OCI-LY7 (cell line): ENCODE measurements at regions not wholly inside any gene's neighbourhood (a gene's known extent, or its start where the extent isn't known, plus 50 kb on each side); places are given as distances from the start of the nearest gene placed in this dataset.
A peak's percentile ranks its signal among the peaks of the same experiment; 100 is the strongest.

Source experiments
- BruUV-seq: library from RNA; stranded (reverse); fragments of 400-500 nt; replicated peaks from 2 replicates; lab custom pipeline; 2021; lab: Mats Ljungman, UMichigan
- CTCF ChIA-PET: fragments of 300-600 bp; sonication (Branson Sonifier 250); formaldehyde crosslinking; loops from one replicate; lab custom pipeline; 2022; ENCODE audit warnings: antibody characterized with exemption; ENCODE audit not compliant: unreplicated experiment; lab: Charles Lee
- POLR2A ChIA-PET: fragments of 300-600 bp; sonication (Branson Sonifier 250); formaldehyde crosslinking; loops from one replicate; lab custom pipeline; 2022; ENCODE audit warnings: antibody characterized with exemption; lab: Charles Lee
- DNase-seq: peaks from one replicate; pipeline ENCODE4 v3.0.0-alpha.2; 2015; ENCODE audit warnings: low spot score
- H2AFZ ChIP-seq: fragments of 200-600 bp; sonication (generic), shearing (Covaris generic); 2 replicates; pipeline ENCODE4 v1.6.1; 2014; ENCODE audit warnings: mild to moderate bottlenecking, antibody characterized with exemption, low read length, moderate library complexity
- H3K27ac ChIP-seq: fragments of 200-600 bp; sonication (generic); 2 replicates; pipeline ENCODE4 v1.5.1; 2014; ENCODE audit warnings: mixed run types, low read depth, mild to moderate bottlenecking, moderate library complexity, low read length, inconsistent platforms; ENCODE audit not compliant: poor library complexity, severe bottlenecking
- H3K36me3 ChIP-seq: fragments of 200-600 bp; sonication (generic); 2 replicates; pipeline ENCODE4 v1.6.1; 2014; ENCODE audit warnings: mild to moderate bottlenecking, antibody characterized with exemption, low read length, moderate library complexity, mixed read lengths; ENCODE audit not compliant: insufficient read depth
- H3K4me1 ChIP-seq: fragments of 200-600 bp; sonication (generic); 2 replicates; pipeline ENCODE4 v1.5.1; 2014; ENCODE audit warnings: mild to moderate bottlenecking, low read length; ENCODE audit not compliant: insufficient read depth, poor library complexity, severe bottlenecking
- H3K4me2 ChIP-seq: fragments of 200-600 bp; sonication (generic); 2 replicates; pipeline ENCODE4 v1.6.1; 2014; ENCODE audit warnings: mild to moderate bottlenecking, low read length
- H3K4me3 ChIP-seq: fragments of 200-600 bp; sonication (generic); 2 replicates; pipeline ENCODE4 v1.5.1; 2014; ENCODE audit warnings: mild to moderate bottlenecking, low read depth, low read length; ENCODE audit not compliant: poor library complexity, severe bottlenecking
- H3K79me2 ChIP-seq: fragments of 200-600 bp; sonication (generic); 2 replicates; pipeline ENCODE4 v1.6.1; 2016; ENCODE audit warnings: low read depth, mild to moderate bottlenecking, low read length, moderate library complexity, mixed read lengths; ENCODE audit not compliant: insufficient read depth
- H3K9me2 ChIP-seq: fragments of 200-600 bp; sonication (generic); 2 replicates; pipeline ENCODE4 v1.6.1; 2016; ENCODE audit warnings: mild to moderate bottlenecking, low read length, mixed read lengths; ENCODE audit not compliant: insufficient read depth
- H3K9me3 ChIP-seq: fragments of 200-600 bp; sonication (generic); 2 replicates; pipeline ENCODE4 v1.6.1; 2014; ENCODE audit warnings: mild to moderate bottlenecking, mixed run types, low read length, mixed read lengths
- H4K20me1 ChIP-seq: fragments of 200-600 bp; sonication (generic); 2 replicates; pipeline ENCODE4 v1.6.1; 2014; ENCODE audit warnings: mild to moderate bottlenecking, antibody characterized with exemption, low read length, moderate library complexity, mixed read lengths; ENCODE audit not compliant: insufficient read depth
- EZH2phosphoT487 ChIP-seq: fragments of 200-600 bp; sonication (generic); IDR thresholded peaks from 2 replicates; pipeline ENCODE4 v1.6.1; 2018; ENCODE audit warnings: low read depth, borderline replicate concordance, mild to moderate bottlenecking, mixed run types, antibody characterized with exemption, low read length, moderate library complexity, mixed read lengths
- intact Hi-C: fragments of 100-400 bp; cut with micrococcal nuclease; formaldehyde crosslinking; loops from one replicate; pipeline ENCODE4 v1.10.0; 2022; ENCODE audit not compliant: unreplicated experiment
- TF ChIP-seq, protein P1 (sequence below): fragments of 200-600 bp; sonication (generic); conservative IDR thresholded peaks from 2 replicates; pipeline ENCODE4 v1.5.1; 2014; ENCODE audit warnings: mild to moderate bottlenecking, antibody characterized with exemption, low read length, moderate library complexity, mixed read lengths

DNA sequence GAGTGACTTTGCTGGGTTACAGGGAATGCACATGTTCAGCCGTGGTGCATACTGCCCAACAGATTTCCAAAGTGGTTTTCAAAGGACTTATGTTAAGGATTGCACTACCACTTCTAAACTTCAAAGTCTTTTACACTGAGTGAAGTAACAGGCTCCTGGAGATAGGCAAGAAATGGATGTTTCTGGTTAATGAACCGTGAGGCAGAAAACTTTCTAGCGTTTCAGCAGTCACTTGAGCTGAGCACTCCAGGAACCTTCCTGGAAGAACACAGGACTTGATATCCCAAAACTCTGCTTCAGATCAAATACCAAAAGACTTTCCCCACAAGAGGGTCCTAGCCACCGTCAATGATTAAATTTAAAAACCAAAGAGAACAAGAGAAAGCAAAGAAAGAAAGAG lies 74.3 kb upstream of the ATP1A1 start:
- Histone ChIP-seq H4K20me1 (no peaks in the 10 kb centered on the region), H3K4me3 (no peak overlapping the region), H3K4me2 (no peak overlapping the region), H3K36me3 (no peaks in the 10 kb centered on the region; the same call in 1 of the 2 replicates), H3K27ac (no peak overlapping the region), H3K79me2 (no peaks in the 10 kb centered on the region), H3K9me2 (no peaks in the 10 kb centered on the region), H2AFZ (no peak overlapping the region), H3K9me3 (peaks cover 14% of the 10 kb centered on the region; the same call in 1 of the 2 replicates), H3K4me1 (no peaks in the 10 kb centered on the region)
- CTCF ChIA-PET = no interaction called here
- DNase-seq = no peak
- intact Hi-C loops = no loop called here
- POLR2A ChIA-PET = no interaction called here
- no TSS peak for BruUV-seq
- TF ChIP-seq, protein P1, sequence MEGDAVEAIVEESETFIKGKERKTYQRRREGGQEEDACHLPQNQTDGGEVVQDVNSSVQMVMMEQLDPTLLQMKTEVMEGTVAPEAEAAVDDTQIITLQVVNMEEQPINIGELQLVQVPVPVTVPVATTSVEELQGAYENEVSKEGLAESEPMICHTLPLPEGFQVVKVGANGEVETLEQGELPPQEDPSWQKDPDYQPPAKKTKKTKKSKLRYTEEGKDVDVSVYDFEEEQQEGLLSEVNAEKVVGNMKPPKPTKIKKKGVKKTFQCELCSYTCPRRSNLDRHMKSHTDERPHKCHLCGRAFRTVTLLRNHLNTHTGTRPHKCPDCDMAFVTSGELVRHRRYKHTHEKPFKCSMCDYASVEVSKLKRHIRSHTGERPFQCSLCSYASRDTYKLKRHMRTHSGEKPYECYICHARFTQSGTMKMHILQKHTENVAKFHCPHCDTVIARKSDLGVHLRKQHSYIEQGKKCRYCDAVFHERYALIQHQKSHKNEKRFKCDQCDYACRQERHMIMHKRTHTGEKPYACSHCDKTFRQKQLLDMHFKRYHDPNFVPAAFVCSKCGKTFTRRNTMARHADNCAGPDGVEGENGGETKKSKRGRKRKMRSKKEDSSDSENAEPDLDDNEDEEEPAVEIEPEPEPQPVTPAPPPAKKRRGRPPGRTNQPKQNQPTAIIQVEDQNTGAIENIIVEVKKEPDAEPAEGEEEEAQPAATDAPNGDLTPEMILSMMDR = no peak
- no peak for TF ChIP-seq EZH2phosphoT487

- Histone ChIP-seq H3K79me2 (no peaks in the 10 kb centered on the region), H4K20me1 (no peaks in the 10 kb centered on the region), H3K27ac (no peak overlapping the region), H3K4me1 (no peaks in the 10 kb centered on the region), H3K9me2 (no peaks in the 10 kb centered on the region), H3K4me3 (no peak overlapping the region), H2AFZ (peak overlapping the region; percentile 36), H3K36me3 (no peaks in the 10 kb centered on the region; the same call in 1 of the 2 replicates), H3K4me2 (no peak overlapping the region), H3K9me3 (peaks cover 16% of the 10 kb centered on the region; the same call in 1 of the 2 replicates)
- no TSS peak for BruUV-seq
- ChIA-PET POLR2A (interaction anchor here (0.6 to 0.9 kb wide), 2 partner anchors 65 to 1584 kb away, joined by 3 to 4 read pairs; no protein-coding TSS in a partner anchor), CTCF (no interaction called here)
- no peak for TF ChIP-seq EZH2phosphoT487
- TF ChIP-seq, protein P1 = no peak
- DNase-seq = no peak
- intact Hi-C loops = no loop called here
These were observed 73.8 kb upstream of the ATP1A1 start for GRCh38 chr1:116299248-116299647.

GRCh38 chr1:116302281-116302680 lies 70.8 kb upstream of the ATP1A1 start:
- no peak overlapping the region for H3K27ac ChIP-seq
- no peaks in the 10 kb centered on the region for H3K79me2 ChIP-seq
- no TSS peak for BruUV-seq
- intact Hi-C loops = no loop called here
- H4K20me1 ChIP-seq = no peaks in the 10 kb centered on the region
- H3K4me2 ChIP-seq = no peak overlapping the region
- no peaks in the 10 kb centered on the region; the same call in 1 of the 2 replicates for H3K36me3 ChIP-seq
- no peak for TF ChIP-seq EZH2phosphoT487
- TF ChIP-seq, protein P1 = no peak
- CTCF ChIA-PET = interaction anchor here (0.9 kb wide), 1 partner anchor 12 kb away, joined by 3 read pairs; no protein-coding TSS in a partner anchor
- peaks cover 5% of the 10 kb centered on the region for H3K4me1 ChIP-seq
- no peak overlapping the region for H2AFZ ChIP-seq
- H3K4me3 ChIP-seq = no peak overlapping the region
- no peaks in the 10 kb centered on the region for H3K9me2 ChIP-seq
- H3K9me3 ChIP-seq = peaks cover 30% of the 10 kb centered on the region; the same call in 1 of the 2 replicates
- POLR2A ChIA-PET = interaction anchor here (0.7 to 1.6 kb wide), 3 partner anchors 15 to 941 kb away, joined by 3 to 4 read pairs (median 4); no protein-coding TSS in a partner anchor
- DNase-seq = no peak
